ENCODE measurements at regions not wholly inside any gene's neighbourhood (a gene's known extent, or its start where the extent isn't known, plus 50 kb on each side); places are given as distances from the start of the nearest gene placed in this dataset.
"Not testable (repeated sequence)": the region's sequence is repeated elsewhere in the genome, so short reads cannot be mapped to it uniquely, and the experiment has no call there.

GRCh38 chr12:90209029-90209428, 500.4 kb upstream of the ATP2B1 start:
- intact Hi-C loops (cut with micrococcal nuclease), result no loop called here
- no peak for DNase-seq
- no peak for ATAC-seq

DNA sequence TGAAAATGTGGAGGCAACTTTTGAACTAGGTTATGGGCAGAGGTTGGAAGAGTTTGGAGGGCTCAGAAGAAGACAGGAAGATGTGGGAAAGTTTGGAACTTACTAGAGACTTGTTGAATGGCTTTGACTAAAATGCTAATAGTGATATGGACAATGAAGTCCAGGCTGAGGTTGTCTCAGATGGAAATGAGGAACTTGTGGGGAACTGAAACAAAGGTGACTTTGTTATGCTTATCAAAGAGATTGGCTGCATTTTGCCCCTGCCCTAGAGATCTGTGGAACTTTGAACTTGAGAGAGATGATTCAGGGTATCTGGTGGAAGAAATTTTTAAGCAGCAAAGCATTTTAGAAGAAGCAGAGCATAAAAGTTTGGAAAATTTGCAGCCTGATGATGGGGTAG, 499.7 kb upstream of the ATP2B1 start:
- intact Hi-C loops (cut with micrococcal nuclease); ATAC-seq; DNase-seq: not testable (repeated sequence)

- ATAC-seq (no peak), DNase-seq (no peak)
- intact Hi-C loops (cut with micrococcal nuclease), result no loop called here
Measured at GRCh38 chr12:90207799-90208198, 499.2 kb upstream of the ATP2B1 start.

GRCh38 chr12:90205165-90205564, 496.5 kb upstream of the ATP2B1 start:
- DNase-seq (no peak), ATAC-seq (no peak)
- intact Hi-C loops (cut with micrococcal nuclease), result no loop called here

DNA sequence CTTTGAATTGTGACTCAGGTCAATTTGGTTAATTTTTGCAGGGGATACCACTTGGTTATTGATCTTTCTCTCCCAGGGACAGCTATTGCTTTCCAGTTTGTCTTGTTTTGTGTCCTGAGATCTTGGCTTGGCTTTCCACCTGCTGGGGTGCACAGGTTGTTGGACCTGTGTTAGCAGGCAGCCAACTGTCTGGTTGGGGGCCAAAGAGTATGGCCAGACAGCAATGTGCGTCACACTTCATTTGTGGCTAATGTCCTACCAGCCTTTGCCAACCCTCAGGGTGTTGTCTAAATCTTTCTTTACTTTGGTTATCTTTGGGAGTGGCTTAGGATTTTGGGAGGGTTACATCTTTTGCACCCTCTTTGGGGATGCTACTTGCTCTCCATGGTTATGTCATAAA, 494.9 kb upstream of the ATP2B1 start:
- DNase-seq (no peak), ATAC-seq (no peak)
- intact Hi-C loops (cut with micrococcal nuclease), result no loop called here

DNA sequence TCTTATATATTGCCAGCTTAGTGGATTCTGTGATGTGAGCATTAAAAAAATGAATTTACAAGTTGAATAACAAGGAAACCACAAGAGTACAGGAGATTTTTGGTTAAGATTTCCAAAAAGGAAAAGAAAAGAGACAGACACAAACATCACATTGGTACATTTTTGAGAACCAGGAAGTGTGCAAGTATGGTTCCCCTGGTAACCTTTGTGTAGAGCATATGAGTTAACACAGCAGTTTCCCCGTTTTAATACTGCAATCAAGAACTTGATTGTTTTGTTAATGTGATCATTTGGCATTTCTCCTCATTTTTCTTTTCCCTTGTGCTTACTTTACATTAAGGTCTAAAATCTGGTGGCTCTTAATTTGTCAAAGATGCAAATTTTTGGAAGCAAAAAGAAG, 490.4 kb upstream of the ATP2B1 start:
- no peak for ATAC-seq
- intact Hi-C loops (cut with micrococcal nuclease), result no loop called here
- no peak for DNase-seq

DNA sequence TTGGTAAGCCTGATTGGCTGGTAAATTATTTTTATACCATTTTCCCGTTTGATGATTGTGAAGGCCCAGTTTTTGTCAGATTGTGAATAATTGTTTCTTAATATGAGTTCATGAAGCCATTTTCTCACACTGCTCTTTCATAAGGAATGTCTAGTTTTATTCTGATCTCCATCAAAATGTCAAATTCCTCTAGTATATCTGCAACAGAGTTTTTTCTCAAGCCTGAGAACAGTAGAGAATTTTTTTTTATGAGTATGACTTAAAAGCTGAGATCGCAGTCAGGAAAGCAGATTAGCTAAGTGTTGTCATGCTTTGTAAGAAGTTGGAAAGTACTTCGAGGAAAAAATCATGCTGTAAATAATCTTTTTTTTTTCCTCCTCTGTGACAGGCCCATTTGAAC, 484.9 kb upstream of the ATP2B1 start:
- intact Hi-C loops (cut with micrococcal nuclease), result no loop called here

DNA sequence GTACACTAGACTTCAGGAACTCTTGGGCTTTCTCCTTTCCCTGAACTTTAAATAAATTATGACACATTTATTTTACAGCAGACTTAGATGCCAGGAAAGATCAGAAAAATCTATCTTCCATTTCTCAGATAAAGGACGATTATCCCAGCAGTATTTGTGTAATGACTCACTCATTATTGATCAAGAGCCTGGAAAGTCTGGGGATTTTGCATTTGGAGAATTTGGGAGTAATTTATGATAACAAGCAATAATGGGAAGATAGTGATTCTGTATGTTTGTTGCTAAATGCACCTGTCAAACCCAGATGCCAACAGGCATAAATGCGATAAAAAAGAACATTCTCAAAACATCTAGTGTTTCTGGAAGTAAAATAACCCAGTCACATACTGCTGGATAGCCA, 480.2 kb upstream of the ATP2B1 start:
- DNase-seq, result no peak
- no peak for ATAC-seq
- intact Hi-C loops (cut with micrococcal nuclease), result no loop called here

More for the DNA sequence above, 484.9 kb upstream of the ATP2B1 start:
- ATAC-seq (no peak), DNase-seq (no peak)

DNA sequence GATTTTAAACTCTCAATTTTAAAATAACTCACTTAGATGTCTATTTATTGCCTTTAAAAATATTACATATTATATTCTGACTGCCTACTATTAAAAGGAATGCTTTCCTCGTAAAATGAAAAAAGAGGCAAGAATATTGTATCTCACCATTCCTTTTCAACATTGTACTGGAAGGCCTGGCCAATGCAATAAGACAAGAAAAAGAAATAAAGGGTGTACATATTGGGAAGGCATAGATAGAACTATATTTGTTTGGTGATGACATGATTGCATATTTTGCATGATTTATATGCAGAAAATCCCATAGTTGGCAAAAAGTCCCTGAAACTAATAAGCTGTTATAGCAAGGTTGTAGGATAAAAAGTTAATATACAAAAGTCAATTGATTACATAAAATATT, 474.6 kb upstream of the ATP2B1 start:
- ATAC-seq, result no peak
- no peak for DNase-seq
- intact Hi-C loops (cut with micrococcal nuclease), result no loop called here

GRCh38 chr12:90181216-90181615, 472.6 kb upstream of the ATP2B1 start:
- intact Hi-C loops (cut with micrococcal nuclease), result no loop called here
- ATAC-seq, result no peak
- DNase-seq, result no peak

GRCh38 chr12:90174956-90175355, 466.3 kb upstream of the ATP2B1 start:
- intact Hi-C loops (cut with micrococcal nuclease), result no loop called here
- ATAC-seq (no peak), DNase-seq (no peak)

DNA sequence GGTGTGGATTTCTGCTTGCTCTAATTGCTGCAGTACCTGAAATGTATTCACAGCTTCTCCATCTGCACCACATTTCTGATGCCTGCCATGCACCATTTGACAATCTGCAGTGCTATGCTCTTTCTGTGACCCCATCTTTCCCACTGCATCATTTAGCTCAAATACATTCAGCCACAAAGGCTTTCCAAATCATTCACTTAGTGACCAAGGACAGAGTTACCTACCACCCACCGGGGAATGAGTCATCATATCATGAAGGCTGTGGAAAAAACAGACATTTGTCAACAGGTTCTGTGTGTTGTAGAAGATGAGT, 465.5 kb upstream of the ATP2B1 start:
- ATAC-seq (no peak), DNase-seq (no peak)
- intact Hi-C loops (cut with micrococcal nuclease), result no loop called here

DNA sequence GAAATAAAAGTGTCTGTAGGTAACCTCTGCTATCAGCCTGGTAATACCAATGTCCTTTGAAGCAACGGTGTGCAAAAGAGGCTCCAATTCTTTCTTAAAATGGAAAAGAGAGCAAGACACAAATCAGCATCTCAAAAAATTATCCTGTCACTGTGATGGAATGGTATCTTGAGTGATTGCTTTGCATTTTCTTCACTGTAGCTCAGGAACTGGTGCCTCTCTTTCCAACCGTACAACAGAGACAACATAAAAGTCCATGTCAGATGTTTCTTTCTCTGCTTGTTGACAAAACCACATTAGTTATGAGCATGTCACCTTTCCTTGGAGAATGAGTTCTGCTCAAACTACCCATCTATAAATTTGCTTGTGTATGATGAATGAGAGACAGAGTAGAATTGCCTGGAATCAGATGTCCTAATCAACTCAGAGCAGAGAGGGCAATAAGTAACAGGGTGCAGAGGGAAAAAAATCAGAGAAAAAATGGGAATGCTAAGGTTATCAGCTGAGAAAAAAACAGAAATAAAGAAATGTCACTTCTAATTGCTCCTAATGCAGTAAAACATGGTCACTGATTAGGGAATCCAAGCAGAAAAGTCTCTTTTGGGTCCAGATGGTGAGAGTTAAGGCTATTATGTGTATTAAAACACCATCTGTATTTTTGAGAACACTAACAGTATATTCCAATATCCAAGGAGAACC, 465.0 kb upstream of the ATP2B1 start:
- ATAC-seq, result no peak
- DNase-seq, result no peak
- intact Hi-C loops (cut with micrococcal nuclease), result no loop called here

GRCh38 chr12:90172524-90172923, 463.9 kb upstream of the ATP2B1 start:
- intact Hi-C loops (cut with micrococcal nuclease), result no loop called here
- ATAC-seq, result no peak
- no peak for DNase-seq

- ATAC-seq, result no peak
- DNase-seq, result no peak
- intact Hi-C loops (cut with micrococcal nuclease), result no loop called here
Measured at GRCh38 chr12:90170740-90171139, 462.1 kb upstream of the ATP2B1 start.

- ATAC-seq, result no peak
- intact Hi-C loops (cut with micrococcal nuclease), result no loop called here
Measured at GRCh38 chr12:90167518-90168208, 459.0 kb upstream of the ATP2B1 start.

GRCh38 chr12:90166671-90167070, 458.0 kb upstream of the ATP2B1 start:
- no peak for DNase-seq
- no peak for ATAC-seq
- intact Hi-C loops (cut with micrococcal nuclease), result no loop called here

More at GRCh38 chr12:90167518-90168208, 459.0 kb upstream of the ATP2B1 start:
- DNase-seq, result no peak

GRCh38 chr12:90166012-90166411, 457.4 kb upstream of the ATP2B1 start:
- intact Hi-C loops (cut with micrococcal nuclease), result no loop called here
- no peak for ATAC-seq
- no peak for DNase-seq

DNA sequence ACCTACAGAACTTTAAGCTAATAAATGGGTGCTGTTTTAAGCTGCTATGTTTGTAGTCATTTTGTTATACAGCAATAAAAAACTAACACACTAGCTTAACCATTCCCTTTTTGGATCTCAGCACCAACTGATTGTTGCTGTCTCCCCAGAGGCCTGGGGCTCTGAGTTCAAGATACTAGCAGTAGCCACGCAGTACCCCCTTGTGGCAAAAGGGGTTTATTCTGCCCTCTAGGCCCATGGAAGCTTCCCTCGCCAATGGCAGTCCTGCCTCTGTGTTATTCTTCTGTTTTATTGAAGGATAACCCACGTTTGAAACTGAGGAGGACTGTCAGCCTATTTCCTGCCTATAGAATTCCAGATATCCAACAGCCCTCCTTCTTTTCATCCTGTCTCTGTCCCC, 455.3 kb upstream of the ATP2B1 start:
- no peak for DNase-seq
- ATAC-seq, result no peak
- intact Hi-C loops (cut with micrococcal nuclease), result no loop called here

DNA sequence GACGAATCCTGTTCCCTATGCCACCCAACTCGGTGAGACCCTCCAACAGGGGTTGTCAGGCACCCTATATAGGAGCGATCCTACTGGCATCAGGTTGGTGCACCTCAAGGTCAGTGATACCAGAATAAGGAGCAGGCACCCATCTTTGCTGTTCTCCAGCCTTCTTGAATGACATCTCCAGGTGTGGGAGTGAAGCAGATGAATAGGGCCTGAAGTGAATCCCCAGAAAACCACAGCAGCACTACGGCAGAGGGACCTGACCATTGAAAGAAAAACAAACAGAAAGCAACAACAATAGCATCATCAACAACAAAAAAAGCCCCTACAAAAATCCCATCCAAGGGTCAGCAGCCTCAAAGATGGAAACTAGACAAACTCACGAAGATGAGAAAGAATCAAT, 445.2 kb upstream of the ATP2B1 start:
- no peak for DNase-seq
- ATAC-seq, result no peak
- intact Hi-C loops (cut with micrococcal nuclease), result no loop called here

GRCh38 chr12:90152897-90153624, 444.4 kb upstream of the ATP2B1 start:
- intact Hi-C loops (cut with micrococcal nuclease), result no loop called here
- ATAC-seq, result no peak

More at GRCh38 chr12:90152897-90153624, 444.4 kb upstream of the ATP2B1 start:
- no peak for DNase-seq
